HG03095 (cell line): ENCODE measurements at regions not wholly inside any gene's neighbourhood (a gene's known extent, or its start where the extent isn't known, plus 50 kb on each side); places are given as distances from the start of the nearest gene placed in this dataset.

Source experiments
- ATAC-seq: cut with Tn5 transposase; IDR thresholded peaks from one replicate; pipeline ENCODE4 v1.9.1; 2021; ENCODE audit warnings: moderate library complexity; ENCODE audit not compliant: unreplicated experiment

DNA sequence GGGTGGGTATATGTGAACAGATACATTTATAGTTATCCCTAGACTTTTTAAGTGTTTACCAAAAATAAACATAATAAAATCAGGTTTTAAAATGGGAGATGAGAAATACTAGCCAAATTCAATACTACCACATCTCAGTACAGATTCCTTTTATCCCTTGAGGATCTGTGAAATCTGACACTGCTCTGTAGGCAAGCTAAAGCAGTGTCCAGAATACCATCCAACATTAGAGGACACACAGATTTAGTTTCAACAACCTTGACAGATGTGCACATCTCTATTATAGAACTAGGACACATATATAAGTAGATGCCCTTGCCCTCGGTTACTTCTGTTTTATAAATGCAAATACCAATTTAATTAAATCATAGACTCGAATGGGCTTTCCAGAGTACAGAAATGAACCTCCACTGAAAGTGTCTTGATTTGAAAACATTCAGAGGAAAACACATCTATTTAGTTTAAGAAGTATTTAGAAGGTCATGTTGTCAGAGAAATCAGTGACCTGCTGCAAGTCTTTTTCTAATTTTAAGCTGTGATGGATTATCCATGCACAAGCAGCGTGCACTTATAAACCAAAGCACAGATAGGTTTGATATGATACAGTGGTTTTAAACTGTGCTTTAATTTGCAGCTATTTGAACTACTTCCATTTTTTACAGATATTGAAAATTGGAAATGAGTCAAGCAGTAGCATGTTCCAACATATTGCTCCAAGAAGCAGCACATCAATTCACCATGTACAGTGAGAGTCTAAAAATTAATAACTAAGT is 156.3 kb upstream of the EPHA7 start:
- ATAC-seq: no peak

DNA sequence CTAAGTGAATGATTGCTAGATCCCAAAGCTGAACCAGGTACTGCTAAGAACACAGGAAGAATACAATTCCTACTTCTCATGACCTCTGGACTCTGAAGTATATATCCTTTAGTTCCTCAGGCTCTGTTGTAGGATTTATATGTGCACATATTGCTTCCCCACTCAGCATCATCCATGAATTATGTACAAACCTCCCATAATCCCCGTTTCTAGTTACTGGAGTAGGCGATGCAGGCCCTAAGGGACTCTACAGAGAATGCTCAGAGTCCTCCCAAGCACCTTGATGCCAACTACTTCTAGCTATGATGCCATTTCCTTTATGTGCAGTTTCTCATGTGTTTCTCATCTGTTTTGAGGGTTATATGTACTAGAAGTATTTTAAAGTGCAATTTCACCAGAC is 154.9 kb upstream of the EPHA7 start:
- ATAC-seq: no peak

DNA sequence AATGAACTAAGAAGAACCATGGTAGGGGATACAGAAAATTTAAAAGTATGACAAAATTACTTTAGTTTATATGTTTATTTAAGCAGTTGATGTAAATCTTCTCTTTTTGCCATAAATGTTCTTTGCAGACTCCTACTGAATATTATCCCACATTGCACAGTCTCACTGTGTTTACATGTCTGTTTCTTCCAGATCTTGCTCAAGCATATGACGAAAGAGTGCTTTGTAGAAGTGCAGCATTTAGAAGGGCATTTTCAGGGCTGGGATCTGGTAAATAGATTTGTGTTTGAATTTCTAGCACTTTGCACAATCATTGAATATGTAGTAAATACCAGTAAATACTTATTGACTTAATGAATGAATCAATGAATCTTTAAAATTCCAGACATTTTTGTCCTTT is 152.0 kb upstream of the EPHA7 start:
- no peak for ATAC-seq

DNA sequence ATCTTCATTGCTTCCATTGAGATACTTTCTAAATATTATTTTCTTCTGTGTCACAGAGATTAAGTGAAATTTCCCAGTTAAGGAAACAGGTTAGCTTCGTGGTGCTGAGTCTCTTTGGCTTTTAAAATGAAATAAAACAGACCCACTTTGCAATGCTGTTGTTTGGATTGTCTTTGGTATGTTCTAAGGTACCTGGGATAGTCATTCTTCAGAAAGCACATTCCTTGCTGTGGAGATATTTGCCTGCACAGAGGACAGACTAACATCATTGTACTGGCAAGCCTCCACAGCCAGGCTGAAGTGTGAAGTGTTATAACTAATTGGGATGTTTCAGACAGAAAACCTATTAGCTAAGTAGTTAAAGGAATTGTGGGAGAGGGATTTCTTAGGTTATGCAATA is 148.8 kb upstream of the EPHA7 start:
- ATAC-seq: no peak

DNA sequence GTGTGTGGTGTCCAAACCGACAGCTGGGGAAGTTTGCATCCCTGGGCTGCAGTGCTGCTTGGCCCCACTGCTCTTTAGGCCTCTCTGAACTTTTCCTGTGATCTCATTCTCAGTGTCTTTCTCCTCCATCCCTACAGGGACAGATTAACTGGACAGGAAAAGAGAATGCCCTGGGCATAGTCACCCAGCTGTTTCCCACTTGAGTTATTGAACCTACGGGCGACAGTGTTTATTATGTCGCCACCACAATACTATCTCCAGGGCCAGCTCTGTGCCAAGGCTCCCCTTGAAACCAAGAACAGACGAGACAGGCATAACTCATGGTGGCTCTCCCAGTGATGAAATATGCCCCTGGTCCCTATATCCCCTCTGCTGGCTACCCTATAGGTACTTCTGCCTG is 147.8 kb upstream of the EPHA7 start:
- ATAC-seq: no peak

DNA sequence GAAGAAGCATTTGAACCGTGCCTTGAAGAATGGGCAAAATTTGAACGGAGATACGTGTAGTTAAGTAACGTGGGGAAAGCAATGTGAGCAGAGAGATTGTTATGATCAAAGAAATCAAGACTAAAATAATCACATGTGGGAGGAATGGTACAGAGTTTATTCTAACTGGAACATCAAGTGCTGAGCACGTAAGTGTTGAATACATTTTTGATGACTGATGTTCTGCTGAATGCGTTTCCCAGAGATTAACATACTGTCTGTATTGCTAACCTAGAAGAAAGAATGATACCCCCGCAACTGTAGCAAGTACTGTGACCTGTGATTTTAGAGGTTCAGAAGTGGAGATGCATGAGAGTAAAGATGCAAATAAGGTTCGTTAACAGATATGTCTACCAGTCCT is 146.9 kb upstream of the EPHA7 start:
- ATAC-seq: no peak

DNA sequence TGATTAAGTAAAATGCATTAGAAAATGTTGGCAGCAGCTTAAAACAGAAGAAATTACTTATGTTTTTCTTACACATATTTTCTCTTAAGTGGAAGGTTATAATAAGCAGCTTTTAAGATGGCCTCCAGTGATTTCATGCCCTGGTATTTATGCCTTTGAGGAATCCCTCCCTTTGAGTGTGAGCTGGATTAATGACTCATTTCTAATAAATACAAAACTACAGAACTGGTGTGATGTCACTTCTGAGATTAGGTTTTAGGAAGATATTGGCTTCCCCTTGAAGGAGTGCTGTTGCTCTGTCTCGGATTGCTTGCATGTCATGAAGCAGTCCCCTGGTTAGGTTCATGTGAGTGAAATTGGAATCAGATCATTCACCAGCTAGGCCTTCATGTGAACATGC is 143.2 kb upstream of the EPHA7 start:
- ATAC-seq: no peak

DNA sequence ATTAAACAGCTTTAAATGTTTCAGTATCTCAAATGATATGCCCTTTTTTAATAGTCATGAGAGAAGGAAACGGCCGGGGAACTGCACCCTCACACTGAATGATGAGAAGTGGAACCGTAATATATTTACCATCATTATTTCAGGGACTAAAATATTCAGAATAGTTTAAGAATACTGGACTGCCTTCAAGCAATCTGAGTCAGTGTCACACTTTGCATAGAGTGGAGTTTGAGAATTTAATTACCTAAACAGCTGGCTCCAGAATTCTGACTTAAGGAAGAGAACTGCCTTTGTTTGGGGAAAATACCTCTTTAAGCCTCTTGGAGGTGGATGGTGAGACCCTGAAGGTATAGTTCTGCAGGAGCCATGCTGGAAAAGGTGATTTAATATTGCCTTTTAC is 135.9 kb upstream of the EPHA7 start:
- ATAC-seq: no peak

DNA sequence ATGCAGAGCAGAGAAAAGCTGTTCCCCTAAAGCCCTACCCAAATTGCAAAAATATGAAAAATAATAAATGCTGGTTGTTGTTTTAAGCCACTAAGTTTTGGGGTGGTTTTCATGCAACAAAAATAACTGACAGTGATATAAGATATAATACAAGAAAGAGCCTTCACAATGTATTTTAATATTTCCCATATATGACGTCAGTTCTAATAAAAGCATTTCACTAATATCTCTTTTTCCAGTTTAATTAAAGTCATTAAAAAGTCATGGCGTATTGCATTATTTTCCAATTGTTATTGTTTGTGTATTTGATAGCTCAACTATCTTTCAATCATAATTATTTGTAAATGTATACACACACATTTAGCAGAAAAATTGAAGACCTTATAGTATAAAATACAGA is 134.7 kb upstream of the EPHA7 start:
- ATAC-seq: no peak

DNA sequence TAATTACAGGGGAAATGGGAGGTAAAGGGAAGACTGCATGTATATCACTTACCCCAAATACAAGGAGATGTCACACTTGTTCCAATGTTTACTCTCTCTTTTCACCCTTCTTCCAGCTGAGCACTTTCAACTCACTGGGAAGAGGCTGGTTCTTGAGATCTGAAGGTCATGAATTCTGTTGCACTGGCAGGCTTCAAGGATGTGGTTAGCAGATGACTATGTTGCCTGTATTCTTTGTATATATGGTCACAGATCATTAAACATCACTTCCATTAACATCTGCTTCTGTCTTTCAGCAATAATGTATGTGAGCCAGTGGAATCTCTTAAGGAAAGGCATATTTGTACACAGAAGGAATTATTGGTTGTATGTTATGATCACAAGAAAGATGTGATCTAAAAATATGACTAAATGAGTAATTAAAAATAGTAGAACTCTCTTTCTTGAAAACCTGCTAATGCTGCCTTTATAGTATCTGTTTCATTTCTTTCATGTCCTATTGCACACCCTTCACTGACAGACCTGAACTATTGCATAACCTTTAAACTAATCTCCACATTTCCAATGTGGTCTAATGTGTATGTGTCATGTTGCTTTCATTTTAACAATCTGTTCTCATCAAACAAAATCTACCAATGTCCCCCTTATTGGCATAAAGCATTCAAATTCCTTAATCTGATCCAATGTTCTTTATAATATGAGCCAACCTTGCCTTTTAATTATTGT is 131.4 kb upstream of the EPHA7 start:
- no peak for ATAC-seq

DNA sequence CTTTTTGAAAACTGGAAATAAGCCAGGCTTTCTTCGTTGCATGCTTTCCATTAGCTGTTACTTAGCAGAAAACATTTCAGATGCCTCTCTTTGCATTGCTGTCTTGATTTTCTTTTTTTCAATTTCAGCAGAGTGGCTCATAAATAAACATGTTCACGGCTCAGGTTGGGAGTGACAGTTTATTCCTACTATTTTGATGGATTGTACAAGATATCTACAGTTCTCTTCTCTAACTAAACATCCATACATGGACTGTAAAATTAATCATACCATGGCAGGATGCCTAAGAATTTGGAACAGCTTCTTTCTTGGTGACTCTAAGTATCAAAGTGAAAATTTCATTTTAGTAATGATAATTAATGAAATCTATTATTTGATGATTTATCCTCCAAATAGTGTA is 130.5 kb upstream of the EPHA7 start:
- no peak for ATAC-seq

DNA sequence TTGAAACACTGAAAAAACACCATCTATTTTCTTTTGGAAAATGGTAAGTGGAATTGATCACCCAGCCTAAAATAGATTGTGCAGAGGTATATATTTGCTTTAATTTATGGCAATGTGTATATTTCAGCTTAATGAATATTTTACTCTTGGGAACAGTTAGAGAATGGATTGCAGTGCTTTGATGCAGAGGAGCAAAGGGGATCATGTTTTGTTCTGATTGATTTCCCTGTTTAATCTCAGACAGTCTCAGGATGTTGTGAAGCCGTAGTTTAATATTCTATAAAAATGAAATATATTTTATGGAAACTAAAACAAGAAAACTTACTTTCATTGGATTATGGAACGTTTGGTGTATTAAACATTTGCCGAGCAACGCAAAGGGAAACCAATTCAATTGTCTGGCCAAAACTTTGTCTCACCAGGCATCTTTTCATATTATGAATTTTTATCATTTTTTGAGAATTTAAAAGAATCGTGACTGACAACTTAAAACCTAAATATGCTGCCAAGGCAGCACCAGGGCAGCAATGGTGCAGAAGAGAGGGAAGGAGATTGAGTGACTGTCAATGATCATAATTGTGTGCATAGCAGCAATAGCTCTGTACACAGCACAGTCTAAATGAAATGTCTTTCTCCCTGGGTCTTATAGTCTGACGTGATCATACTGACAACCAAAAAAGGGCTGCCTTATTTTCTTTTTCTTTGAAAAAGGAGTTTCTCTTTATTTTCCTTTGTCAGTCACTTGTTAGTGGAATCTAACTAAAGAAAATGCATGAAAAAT is 105.5 kb upstream of the EPHA7 start:
- no peak for ATAC-seq

DNA sequence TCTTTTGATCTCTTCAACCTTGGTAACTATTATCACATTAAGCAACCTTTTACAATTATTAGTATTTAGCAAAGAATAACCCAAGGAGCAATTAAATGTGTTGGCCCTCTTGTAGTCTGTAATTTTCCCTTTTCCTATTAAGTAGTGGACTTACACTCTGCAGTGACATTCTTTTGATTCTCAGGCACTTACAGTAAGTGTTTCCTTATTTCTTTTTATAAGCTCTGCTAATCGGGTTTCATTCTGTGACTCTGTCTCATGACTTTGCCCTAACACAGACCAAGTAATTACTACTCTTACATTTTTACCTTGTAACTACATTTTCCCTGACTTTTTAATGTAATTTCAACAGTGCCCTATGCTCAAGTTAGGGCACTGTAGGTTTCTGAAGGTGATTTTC is 104.0 kb upstream of the EPHA7 start:
- ATAC-seq: no peak

DNA sequence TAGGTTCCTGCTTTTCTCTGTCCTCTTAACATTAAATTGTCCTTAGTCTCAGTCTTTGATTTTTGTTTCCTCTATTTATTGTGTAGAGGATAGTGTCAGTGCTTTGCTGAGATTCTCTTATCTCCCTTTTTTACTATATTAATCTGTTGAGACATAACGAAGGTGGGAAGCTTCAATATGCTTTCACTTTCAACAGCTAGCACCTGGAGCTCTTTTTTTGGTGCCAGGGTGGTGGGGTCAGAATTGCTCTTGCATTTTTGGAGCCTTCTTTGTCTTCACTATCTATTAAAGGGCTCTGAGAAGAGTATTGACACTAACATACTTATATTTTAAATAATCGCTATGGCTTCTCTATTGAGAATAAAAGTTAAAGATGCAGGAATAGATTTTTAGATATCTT is 97.1 kb upstream of the EPHA7 start:
- ATAC-seq: no peak

DNA sequence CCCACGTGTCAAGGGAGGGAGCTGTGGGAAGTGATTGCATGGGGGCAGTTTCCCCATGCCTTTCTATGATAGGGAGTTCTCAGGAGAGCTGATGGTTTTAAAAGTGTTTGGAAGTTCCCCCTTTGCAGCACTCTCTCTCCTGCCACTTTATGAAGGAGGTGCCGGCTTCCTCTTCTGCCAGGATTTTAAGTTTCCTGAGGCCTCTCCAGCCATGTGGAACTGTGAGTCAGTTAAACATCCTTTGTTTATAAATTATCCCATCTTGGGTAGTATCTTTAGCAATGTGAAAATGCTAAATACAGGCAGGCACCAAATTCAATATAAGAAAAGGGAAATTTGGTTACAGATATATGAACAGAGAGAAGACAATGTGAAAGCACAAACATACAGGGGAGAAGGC is 96.4 kb upstream of the EPHA7 start:
- ATAC-seq: no peak

DNA sequence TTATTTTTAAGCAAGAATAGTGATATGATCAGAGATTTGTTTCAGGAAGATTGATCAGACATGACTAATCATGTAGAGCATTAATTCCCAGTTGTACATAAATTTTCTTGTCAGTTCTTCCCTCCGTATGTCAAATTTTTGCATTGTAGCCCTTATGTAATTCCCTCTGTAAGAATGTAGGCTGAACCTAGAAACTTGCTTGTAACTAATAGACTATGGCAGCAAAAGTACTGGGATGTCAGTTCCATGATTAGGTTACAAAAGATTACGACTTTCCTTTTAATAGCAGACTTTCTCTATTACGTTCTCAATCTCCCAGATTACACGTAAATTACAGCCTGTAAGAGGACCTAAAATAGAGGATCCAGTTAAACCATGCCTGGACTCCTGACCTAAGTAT is 79.4 kb upstream of the EPHA7 start:
- ATAC-seq: no peak

DNA sequence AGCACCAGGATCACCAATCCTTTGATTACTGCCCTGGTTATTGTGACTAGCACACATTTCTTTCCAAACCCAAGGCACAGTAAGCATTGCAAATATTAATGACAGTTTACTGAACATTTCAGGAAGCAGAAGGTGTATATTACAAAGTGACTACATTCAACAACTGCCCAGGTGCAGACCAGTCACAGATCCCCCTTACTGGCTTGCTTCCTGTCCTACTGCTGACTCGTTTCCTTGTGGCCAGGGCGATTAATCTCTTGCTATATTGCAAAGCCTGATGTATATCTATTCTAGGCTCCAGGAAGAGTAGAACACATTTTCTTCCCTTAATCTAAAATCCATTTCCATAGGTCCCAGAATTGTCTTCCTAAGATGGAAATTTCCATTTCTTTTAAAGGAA is 77.2 kb upstream of the EPHA7 start:
- ATAC-seq: no peak

DNA sequence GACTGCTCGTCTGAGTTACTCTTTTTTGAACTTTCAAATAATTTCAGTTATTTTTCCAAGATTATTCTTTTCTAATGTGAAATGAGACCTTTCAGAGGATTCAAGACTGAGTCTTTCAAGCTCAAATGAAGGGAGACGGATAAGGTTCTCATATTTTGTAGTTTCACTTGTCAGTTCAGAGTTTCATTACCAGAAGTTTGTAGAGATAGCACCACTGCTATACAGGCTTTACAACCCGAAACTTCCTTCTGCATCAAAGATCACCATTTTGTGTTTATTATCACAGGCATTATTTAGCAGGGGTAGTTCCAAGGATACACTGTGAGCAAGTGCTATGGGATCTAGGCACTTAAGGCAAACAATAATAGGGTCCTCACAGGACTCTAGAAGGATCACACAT is 74.7 kb upstream of the EPHA7 start:
- ATAC-seq: no peak

DNA sequence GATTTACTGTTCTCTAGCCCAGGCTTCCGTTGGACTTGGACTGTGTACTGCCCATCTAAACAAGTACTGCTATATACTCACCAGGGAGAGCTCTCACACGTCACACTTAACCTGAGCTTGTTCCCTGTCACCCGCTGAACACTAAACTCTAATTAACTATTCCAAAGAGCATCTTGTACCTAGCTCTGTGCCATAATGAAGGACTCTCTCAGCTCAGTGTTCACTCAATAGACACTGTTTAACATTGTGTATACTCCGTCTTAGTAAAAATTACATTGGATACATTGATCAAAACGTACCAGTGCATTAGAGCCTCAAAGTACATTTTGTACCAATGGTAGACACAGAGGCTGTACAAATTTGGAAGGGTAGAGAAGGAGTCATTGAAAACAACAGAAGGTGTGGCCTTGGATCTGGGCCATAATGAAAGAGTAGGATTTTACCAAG is 55.4 kb upstream of the EPHA7 start:
- ATAC-seq: no peak

DNA sequence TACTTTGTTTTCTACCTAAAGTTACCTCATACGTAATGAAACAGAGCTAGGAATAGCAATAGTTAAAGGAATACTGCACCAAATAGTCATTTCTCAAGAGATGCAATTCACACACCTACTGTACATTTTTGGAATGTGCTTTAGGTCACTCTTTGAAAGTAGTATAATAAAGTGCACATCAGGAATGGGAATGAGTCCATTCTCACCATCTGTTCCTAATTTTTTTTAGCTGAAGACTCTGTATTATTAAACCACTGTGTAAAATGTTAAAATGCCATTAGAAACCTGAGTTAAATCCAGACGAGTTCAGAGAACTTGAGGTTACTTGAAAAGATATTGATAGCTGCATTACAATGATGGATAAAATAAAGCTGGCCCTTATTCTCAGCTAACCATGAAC is 51.9 kb upstream of the EPHA7 start:
- no peak for ATAC-seq
